ENCODE measurements at regions not wholly inside any gene's neighbourhood (a gene's known extent, or its start where the extent isn't known, plus 50 kb on each side); places are given as distances from the start of the nearest gene placed in this dataset.

DNA sequence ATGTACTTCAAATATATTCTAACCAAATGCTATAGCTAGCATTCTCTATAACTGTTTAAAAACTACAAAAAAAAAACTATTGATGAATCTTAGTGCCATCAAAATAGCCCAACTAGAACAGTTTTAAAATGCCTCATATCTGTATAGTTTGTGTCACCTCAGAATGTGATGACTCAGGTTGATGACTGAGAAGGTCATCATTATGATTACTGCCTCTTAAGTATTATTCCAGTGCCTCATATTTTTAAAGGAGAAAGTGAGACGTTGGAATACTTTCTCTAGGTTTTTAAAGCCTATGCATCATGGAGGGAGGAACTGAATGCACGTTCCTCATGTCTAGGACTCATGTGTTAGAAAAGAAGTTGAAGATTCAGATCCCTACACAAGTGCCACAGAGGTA lies 88.2 kb downstream of the TMA16 start:
- no peak for DNase-seq (ENCODE audit: low read depth)

DNA sequence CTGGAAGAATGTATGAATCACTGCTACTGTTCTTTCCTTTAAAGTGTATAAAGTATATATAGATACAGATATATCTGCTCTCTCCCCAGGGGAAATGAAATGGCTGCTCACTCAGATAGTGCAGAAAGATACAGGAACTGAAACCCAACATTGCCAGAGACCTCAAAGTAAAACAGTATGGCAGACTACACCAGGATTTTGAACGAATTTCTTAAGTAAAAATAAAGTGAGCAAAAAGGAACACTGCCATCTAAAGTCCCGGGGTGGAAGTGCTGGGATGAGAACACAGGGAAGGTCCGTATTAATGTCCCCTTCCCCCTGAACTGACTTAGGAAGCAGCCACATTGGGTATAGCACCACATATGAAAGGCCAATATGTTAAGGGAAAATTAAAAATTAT lies 93.4 kb downstream of the TMA16 start:
- DNase-seq (ENCODE audit: low read depth): no peak

DNA sequence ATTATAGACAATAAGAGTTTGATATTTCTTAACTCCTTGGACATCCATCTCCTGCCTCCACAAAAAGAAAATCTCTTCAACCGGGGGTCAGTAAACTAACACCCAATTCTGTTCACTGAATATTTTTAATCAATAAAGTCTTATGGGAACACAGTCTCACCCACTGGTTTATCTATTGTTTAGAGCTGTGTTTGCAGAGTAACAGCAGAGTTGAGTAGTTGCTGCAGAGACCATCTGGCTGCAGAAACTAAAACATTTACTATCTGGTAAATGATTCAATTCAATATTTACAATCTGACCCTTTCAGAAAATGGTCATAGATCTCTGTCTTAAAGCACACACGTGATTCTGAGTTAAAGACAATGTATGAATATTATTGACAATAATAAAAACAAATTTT lies 94.0 kb downstream of the TMA16 start:
- no peak for DNase-seq (ENCODE audit: low read depth)

DNA sequence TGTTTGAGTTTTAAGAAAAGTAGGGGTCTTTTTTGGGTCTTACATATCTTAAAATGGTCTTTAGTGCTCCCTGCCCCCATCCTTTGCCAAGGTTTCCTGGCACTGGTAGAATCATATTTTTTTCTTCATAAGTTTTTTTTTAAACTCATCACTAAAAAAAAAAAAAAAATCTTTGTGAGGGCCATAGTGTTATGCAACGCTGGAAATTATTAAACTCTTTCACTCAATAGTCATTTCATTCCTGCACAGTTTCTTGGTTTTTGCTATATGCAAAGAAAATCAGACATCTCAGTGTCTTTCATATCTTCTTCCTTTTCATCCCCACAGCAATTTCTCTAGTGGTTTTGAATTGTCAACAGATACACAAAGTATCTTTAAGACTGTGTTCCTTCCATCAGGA lies 95.6 kb downstream of the TMA16 start:
- DNase-seq (ENCODE audit: low read depth): no peak

DNA sequence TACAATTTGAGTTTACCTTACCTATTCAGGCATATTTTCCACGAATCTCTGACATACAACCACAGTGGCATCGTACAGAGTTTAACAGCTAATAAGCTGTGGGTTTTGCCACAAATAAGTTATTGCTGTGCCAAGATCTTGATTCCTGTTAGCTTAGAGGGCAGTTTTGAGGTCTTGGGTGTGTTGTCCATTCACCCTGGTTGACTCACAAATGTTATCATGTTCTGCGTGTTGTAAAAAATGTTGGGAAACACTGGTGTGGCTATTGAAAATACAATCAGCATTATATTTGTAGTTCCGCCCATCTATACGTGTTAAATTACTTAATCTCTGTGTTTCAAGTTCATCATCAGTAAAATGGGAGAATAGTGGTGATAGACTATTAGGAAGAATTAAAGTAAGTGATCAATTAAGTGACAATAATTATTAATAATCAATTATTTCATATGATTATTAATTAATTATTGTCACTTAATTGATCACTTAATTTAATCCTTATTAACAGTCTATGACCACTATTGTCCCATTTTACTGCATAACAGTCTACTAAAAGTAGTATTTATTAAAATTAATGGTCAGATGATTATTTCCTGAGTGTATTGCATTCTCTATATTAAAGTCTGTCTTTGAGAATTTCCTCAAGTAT lies 96.3 kb downstream of the TMA16 start:
- no peak for DNase-seq (ENCODE audit: low read depth)

DNA sequence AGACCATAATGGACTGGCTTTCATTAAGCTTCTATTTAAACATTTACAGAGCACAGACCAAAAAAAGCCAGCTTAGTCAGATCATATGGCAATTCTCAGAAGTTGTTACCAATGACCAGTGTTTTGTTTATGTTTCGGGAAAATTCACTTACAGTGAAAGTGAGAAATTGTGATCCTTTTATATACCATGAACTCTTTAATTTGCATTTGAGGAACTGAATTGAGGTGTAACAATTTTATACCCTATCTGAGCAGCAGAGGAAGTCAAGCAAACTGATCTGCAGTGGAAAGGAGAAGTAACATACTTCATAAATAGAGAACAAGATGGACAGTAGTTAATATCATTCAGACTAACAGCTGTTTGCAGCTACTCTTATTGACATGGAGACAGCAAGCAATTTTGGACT lies 97.1 kb downstream of the TMA16 start:
- no peak for DNase-seq (ENCODE audit: low read depth)

DNA sequence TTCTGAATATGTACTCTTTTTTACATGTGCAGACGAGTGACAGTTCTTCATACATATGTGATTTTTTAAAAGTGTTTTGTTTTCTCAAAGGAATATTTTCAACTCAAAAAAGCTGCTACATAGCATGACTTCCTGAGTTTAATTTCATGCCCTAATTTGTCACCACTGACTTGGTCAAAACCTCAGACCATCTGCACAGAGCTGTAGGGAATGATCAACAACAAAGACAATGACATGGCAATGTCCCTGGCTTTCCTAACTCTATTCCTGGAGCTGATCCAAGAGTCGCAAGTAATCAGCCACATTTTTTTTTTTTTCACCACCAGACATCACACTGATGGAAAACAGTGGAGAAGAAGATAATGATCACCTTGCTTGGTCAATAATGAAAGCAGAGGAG lies 97.7 kb downstream of the TMA16 start:
- no peak for DNase-seq (ENCODE audit: low read depth)

DNA sequence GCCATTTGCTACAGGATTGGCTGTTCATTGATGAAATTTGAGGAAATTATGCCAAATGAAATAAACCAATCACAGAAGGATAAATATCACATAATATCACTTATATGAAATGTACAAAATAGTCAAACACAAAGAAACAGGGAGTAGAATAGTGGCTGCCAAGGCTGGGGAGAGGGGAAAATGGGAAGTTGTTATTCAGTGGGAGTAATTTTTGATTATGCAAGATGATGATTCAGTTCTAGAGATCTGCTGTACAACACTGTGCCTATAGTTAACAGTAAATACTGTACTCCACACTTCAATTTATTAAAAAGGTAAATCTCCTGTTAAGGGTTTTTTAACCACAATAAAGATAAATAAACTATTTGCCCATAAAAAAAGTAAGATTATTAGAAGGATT lies 101.1 kb downstream of the TMA16 start:
- DNase-seq (ENCODE audit: low read depth): no peak

DNA sequence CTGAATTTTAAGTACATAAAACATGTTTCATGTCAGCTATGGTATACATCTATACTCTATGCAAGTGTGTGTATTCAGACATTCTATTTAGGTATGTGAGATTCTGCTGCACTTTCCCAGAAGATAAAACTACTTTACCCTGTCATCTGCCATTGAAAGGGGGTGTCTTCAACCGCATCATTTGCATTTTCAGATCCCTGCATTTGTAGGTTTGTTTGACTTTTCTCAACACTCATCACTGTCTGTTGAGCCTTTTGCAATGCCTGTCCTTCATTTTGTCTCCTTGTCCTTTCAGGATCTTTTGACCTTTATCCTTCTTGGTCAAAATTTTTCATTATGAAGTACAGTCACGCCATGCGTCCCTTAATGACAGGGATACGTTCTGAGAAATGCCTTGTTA lies 103.5 kb downstream of the TMA16 start:
- DNase-seq (ENCODE audit: low read depth): no peak

DNA sequence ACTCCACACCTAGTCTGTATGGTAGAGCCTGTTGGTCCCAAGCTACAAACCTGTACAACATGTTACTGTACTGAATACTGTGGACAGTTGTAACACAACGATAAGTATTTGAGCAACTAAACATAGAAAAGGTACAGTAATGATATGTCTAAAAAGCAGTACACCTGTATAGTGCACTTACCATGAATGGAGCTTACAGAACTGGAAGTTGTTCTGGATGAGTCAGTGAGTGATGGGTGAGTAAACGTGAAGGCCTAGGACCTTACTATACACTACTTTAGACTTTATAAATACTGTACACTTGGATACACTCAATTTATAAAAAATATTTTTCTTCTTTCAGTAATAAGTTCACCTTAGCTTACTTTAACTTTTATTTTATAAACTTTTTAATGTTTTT lies 104.0 kb downstream of the TMA16 start:
- no peak for DNase-seq (ENCODE audit: low read depth)

DNA sequence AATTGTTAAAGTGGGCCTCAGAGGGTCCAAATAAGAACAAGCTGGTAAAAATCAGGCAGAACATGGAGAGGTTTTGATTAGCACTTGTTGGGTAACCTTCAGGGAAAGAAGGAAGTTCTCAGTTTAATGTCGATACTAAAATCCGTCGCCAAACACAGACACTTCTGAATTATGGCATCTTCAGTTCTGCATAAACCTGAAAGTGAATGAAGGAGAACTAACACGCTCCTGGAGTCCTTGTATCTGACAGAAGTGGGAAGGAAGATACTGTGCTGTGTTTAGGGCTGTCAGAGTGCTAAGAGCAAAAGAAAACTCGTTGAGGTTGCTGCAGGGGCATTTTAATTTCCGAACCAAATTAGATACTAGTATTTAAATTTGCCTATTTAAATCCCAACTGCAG lies 106.2 kb downstream of the TMA16 start:
- no peak for DNase-seq (ENCODE audit: low read depth)

DNA sequence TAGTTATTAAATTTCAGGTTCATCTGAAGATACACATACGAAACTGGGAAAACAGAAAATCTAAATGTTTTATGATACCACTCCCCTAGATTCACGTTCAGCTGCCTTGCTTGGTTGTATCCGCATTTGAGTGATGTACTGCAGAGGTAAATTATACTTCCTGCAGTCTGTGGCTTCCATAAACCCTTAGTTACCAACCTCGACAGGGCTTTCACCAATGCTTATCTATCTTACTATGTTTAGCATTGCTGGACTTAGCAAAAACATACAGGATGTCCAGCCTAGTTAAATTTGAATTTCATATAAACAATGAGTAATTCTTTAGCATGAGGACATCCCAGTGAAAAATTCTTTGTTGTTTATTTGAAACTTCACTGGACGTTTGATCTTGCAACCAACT lies 108.8 kb downstream of the TMA16 start:
- DNase-seq (ENCODE audit: low read depth): no peak

DNA sequence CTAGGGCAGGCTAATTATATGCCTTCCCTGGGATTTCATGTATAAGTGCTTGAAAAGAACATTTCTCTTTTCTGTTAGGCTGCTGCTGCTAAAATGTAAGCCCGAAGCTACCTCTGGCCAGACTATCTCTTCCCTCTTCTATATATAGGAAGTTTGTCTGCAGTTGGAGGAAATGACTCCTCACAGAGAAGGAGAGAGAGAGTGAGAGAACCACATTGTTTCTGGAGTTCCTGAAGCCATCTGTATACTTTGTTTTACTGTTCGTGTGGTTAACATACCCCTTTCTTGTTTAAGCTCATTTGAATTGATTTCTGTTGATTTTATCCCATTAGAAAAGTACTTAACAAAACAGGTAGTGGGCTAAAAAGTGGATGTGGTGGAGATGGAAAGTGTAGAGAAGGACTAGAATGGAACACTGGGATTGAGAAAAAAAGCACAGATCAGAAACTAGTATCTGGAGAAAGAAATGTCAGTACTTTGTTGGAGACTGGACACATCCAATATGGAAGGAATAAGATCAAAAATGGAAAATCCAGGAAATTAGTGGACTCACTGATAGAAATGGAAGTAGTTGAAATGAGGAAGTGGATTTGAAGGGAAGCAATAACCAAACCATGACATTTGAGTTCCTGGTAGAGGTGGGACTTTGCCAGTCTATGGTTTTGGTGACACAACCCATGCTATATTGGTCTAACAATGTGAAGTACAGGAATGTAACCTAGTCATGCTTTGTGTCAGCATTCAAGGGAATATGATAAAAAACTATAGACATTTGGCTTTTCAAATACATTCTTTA lies 112.6 kb downstream of the TMA16 start:
- DNase-seq (ENCODE audit: low read depth): no peak

DNA sequence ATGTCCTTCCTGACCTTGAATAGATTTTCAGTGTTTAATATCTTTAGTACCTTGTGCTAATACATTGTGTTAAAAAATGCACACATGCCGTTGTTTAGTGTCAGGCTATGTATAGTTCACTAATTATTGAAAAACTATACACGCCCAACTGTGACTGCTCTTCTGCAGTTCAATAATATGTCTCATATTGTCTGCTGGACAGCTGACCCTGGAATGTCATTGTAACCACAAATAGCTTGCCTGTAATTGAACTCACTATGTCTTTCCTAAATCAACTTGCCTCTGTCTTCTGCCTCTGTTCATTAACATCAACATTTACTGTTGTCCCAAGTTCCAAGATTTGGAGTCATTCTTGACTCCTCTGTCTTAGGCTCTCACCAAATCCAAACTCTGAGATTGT lies 114.5 kb downstream of the TMA16 start:
- DNase-seq (ENCODE audit: low read depth): no peak

DNA sequence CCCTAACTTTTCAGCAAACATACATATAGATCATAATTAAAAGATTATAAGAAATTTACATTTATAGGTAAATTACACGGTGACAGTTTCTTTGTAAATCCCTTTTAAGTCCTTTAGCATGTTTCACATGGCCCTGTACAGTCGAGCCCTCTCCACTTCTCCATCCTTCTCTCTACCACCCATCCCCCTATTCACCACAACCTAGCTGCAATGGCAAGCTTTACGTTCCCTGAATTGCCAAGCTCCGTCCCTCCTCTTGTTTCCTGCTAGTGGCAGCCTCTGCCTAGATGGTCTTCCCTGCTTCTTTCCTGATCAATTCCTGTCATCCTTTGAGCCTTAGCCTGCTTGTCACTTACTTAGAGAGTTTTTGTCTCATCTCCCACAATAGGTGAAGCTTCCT lies 116.2 kb downstream of the TMA16 start:
- DNase-seq (ENCODE audit: low read depth): no peak

DNA sequence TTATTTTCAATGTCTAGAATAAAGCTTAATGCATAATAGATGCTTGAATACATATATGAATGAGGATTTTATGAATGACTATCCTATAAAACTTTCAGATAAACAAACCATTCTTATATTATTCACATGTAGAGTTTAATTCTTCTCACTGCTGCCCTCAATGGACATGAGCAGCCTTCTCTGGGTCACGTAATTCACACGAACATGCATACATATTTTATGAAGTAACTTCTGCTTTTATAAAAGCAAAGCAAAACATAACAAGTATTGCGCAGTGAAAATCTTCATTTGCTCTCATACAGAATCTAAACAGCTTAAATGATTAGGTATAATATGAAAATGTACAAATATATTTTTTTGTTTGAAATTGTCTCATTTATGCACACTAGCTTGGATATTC lies 116.7 kb downstream of the TMA16 start:
- DNase-seq (ENCODE audit: low read depth): no peak

DNA sequence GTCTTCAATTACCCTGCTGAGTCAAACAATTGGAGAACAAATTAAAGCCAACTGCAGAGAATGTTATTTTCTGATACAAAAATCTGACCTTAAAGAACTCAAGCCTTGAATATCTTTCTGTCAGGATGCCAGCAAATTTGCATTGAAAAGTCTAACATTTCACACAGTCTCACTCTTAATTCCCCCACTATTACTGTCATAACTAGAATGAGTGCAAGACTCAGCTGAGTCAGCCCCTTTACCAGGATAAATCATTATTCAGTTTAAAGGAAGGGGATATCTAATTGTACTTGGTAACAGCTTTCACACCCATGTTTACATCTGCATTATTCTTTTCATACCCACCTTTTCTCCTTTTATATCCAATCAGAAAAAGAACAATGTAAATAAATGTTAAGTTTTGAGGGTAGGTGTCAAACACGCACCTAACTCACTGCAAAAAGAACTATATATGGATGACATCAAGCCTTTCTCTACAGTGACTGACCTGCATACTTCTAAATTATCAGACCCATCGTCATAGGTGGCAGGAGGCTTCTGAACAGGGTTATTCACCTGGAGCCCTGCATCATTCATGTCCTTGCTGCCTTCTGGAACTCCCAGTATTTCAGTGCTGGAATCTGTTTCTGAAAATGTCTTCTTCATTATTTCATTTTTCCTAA lies 117.4 kb downstream of the TMA16 start:
- no peak for DNase-seq (ENCODE audit: low read depth)

DNA sequence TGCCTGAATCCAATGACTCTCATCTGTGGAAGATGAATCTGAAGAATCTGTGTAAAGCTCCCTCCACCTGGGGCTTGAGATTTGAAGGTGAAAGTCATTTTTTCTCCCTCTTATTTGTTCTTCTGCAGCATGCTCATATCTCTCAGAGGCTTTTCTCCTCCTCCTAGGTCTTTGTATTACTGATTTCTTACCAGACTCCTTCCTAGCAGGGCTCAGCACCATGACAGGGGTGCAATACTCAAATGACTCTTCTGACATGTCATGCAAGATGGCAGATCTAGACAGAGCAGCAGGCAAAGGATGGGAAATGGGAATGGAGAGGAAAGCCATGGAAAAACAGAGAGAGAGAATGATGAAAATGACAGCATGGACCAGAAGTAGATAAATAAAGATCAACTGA lies 118.3 kb downstream of the TMA16 start:
- no peak for DNase-seq (ENCODE audit: low read depth)

DNA sequence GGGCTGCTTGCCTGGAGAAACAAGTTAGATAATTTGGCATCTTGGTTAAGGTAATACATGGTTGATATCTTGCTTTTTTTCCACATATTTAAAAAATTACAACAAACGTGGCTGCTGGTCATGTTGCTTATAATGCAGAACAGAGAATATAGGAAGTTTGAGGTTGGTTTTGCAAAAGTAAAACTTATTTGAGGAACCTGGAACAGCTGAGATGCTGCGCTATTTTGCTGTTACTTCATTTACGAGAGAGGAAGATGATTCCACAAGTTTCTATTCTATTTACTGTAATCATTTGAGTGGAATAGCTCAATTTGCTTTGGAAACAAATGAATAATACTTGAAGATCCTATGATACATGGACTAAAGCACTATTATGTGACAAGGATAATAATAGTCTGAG lies 118.9 kb downstream of the TMA16 start:
- no peak for DNase-seq (ENCODE audit: low read depth)

DNA sequence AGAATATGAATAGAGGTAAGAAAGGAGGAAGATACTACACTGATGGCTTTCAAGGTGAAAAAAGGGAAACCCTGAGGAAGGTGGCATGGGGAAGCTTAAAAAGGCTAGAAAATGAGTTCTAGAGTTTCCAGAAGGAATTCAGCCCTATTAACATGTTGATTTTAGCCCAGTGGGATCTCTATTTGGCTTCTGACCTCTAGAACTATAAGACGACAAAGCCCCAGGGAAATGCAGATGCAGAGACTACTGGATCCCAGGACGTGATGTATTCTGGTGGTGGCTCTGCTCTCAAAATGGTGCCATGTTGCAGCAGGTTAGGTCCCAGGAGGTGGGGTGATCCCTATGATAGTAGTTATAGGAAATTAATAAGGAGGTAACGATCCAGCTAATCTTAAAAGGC lies 120.4 kb downstream of the TMA16 start:
- no peak for DNase-seq (ENCODE audit: low read depth)

DNA sequence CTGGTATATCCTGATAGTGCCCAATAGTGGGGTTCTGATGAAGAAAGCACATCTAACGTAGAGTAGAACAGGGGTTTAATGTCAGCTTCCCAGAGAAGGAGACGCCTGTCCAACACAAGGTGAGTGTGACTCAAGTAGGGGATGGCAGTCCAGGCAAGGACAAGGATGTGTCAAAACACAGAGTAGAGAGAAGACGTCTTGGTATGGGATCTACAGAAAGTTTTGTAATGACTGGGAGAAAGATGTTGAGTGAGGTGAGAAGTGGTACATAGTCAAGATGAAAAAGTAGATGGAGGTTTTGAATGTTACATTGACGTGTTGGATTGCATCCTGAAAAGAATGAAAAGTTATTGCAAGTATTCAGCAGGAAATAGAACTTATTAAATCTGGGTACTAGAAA lies 124.4 kb downstream of the TMA16 start:
- DNase-seq (ENCODE audit: low read depth): no peak

DNA sequence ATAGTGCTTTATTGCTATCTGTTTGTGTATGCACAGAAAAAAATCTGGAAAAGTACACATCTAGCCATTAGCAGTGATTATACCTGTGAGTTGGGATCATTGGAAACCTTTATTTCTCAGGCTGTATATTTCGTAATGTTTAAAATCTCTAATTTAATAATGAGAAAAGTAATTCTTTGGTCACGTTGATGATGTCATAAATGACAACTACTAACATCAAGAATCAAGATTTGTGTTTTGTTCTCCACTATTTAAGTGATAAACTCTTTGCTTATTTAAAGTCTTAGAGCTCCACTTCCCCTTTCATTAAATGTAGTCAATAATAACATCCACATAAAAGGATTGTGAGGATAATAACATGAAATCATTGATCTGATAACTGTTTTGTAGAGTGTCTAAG lies 126.2 kb downstream of the TMA16 start:
- DNase-seq (ENCODE audit: low read depth): no peak

DNA sequence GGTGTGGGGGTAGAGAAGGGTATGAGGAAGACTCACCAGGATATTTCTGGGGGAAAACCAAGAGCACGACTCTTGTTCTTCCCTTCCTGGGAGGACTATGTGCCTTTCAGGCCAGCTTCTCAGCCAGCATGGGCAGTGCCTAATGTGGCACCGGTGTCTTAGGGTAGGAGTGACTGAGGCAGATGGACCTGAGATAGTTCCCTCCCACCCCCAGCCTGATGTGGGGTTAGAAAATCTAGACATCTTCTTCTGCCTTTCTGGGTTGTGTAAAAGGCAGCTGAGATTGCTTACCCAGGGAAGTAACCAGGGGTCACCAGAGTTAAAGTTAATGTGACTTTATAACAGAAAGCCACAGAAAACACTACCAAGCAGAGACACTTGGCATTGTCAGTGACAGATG lies 127.3 kb downstream of the TMA16 start:
- no peak for DNase-seq (ENCODE audit: low read depth)

Measured in stromal cell of bone marrow (primary cell).